ENCODE measurements at regions not wholly inside any gene's neighbourhood (a gene's known extent, or its start where the extent isn't known, plus 50 kb on each side); places are given as distances from the start of the nearest gene placed in this dataset.
"Not testable (repeated sequence)": the region's sequence is repeated elsewhere in the genome, so short reads cannot be mapped to it uniquely, and the experiment has no call there.

- no peak for DNase-seq (ENCODE audit: low spot score)
Observed at GRCh38 chr16:86932130-86932982, 354.0 kb downstream of the FOXL1 start.

GRCh38 chr16:86934581-86935375, 356.4 kb downstream of the FOXL1 start:
- no peak for DNase-seq (ENCODE audit: low spot score)

DNA sequence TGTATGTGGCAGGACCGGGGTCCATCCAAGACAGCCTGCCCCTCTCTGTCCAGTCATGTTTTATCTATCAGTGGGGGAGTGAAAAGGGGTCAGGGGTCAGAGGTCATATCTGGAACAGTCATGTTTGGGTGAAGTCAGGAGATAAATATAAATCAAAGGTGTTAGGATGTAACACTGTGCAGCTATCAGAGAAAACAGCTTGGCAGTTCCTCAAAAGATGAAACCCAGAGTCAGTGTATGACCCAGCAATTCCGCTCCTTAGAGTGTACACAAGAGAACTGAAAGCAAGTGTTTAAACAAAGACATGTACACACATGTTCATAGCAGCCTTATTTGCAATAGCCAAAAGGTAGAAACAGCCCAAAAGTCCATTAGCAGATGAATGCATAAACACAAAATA, 361.3 kb downstream of the FOXL1 start:
- DNase-seq (ENCODE audit: low spot score) = no peak

DNA sequence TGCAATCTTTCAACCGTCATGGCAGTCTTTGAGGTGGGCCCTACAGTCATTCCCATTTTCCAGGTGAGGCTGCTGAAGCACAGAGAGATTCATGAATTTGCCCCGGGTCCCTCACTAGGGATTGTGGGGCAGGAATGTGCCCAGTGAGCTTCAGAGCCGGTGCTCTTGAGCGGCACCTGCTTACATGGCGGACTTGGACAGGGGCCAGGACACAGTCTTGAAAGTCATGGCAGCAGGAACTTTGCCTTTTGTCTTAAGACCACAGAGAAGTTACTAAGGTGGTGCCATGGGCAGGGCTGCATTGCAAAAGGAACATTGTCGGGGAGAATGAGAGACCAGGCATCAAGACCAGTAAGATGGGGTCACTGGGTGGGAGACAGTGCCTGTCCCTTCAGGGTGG, 363.4 kb downstream of the FOXL1 start:
- no peak for DNase-seq (ENCODE audit: low spot score)

- DNase-seq (ENCODE audit: low spot score) = no peak
Observed at GRCh38 chr16:86942151-86943051, 364.1 kb downstream of the FOXL1 start.

- no peak for DNase-seq (ENCODE audit: low spot score)
Observed at GRCh38 chr16:86945166-86945900, 367.0 kb downstream of the FOXL1 start.

DNA sequence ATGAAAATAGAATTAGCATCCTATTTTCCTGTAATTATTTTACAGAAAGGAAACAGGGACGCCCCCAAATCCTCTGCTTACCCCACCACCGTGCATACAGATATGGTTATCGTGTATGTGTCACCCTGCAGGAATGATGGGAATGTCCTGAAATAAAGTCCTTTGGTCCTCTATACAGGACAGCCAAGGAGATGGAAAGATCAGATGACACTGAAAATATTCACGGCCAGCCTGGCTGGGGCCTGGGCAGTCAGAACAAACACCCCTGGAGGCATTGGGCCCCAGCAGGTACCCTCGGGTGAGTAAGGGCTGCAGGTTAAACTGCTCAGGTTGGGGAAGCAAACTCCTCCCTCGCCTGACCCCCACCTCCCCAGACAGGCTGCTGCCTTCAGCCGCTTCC, 368.0 kb downstream of the FOXL1 start:
- DNase-seq (ENCODE audit: low spot score) = no peak

DNA sequence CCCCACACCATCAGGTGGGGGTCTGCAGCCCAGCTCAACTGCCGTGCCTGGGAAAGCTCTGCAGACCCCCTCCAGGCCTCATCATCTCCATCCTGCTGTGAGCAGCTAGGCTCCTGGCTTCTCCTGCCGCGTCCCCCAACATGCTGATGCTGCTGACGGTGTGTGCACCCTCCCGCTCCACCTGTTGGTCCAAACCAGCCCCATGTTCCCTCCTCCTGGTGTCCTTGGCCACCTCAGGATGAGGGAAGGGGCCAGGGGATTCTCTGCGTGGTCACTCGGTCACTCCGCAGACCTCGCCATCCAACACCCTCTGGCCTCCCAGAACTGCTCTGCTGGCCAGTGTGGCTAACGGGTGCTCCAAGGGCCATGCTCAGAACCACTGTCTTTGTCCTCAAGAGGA, 368.6 kb downstream of the FOXL1 start:
- DNase-seq (ENCODE audit: low spot score) = no peak

GRCh38 chr16:86948046-86948445, 369.1 kb downstream of the C16orf95 start:
- DNase-seq (ENCODE audit: low spot score) = no peak

DNA sequence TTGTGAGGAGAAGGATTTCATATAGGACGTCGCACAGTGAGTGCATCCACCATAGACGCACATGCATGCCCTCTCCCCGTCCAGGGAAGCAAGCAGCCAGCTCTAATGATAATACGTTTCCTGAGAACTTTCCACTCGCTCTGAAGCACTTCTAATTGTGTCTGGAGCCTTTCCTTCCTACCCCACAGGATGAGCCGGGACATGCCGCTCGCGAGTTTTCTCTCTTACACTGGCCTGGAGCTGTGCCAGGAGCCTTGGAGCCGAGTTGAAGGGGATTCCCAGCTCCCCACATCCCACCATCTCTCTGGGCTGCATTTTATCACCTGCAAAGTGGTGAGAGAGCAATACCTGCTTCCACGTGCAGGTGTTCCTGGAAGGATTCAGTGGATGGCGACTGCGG, 368.1 kb downstream of the C16orf95 start:
- DNase-seq (ENCODE audit: low spot score) = no peak

DNA sequence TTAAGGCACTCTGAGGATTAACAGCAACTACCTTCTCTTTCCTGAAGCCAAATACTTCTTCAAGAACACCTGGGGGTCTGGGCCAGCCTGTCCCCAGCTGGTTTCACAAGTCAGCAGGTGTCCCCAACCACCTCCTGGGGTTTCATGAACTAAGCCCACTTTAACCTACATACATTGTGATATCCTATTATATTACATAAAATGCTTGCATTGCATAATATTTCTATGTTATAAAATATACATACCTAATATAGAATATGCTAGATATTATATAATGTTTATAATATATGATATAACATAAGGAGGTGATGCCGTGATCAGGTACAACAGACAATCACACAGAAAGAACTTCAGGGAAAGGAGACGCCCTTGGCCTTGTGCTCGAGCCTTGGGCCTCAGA, 367.6 kb downstream of the C16orf95 start:
- no peak for DNase-seq (ENCODE audit: low spot score)

GRCh38 chr16:86951041-86951822, 366.0 kb downstream of the C16orf95 start:
- no peak for DNase-seq (ENCODE audit: low spot score)

DNA sequence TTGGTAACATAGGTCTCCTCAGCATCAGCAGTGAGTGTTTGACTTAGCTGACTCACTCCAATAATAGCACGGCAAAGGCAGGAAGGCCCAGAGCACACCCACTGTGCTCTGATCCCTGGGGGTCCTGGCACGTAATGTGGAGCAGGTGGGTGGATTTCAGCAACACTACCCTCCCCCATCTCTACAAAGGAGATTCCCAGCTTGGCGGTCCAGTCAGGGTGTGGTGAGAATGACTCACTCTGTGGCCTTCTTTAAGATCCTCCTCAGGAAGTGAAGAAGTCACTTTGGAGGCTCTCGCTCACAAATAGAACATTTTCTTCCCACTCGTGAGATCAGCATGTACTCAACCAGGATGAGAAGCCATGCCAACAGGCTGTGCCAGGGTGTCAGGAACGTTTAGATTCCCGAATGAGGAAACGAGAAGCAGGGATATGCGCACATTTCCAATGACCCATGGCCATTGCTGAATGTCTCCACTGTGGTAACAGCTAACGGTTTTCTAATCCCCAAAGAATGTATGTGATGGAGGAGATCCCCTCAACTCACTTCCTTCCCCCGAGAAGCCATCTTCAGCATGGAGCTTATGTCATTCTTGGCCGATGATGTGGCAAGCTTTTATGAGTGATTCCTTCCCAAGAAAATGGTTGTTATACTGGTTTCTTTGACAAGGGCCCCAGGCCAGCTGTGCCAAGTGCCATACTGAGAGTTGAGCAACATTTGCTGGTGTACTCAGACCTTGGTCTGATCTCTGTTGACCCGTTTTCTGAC, 365.2 kb downstream of the C16orf95 start:
- no peak for DNase-seq (ENCODE audit: low spot score)

GRCh38 chr16:86952769-86953168, 364.4 kb downstream of the C16orf95 start:
- no peak for DNase-seq (ENCODE audit: low spot score)

DNA sequence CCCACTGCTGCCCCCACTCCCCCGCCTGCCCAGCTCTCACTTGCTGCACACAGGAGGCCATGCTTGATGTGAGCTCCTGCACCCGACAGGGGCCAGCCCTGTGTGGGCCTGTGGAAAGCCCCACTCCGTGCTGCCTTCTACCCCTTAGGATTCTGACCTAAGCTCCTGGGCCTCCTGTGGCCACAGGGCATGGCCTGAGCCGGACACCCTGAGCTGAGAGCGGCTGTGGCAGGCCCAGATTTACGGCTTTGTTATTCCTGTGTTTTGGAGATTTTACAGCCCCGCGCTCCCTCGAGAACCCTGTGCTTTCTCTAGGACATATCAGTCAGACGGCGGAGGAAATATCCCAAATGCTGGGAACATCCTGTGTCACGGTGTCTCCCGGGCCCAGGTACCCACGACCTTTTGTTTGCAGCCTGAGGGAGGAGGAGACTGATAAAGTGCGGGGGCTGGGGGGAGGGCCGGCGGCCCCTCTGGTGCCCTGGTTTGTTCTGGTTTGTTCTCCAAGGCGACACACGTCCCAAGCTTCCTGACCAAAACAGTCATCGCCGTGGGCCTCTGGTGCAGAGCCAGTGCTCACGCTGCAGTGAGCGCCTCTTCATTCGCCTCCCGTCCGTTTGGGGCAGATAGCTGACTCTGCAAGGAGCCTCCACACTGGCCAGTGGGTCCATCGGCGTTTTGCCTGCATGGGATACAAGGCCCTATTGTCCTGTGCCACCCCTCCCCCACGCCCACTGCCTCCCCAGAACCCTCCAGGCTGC, 363.4 kb downstream of the C16orf95 start:
- no peak for DNase-seq (ENCODE audit: low spot score)

- no peak for DNase-seq (ENCODE audit: low spot score)
Observed at GRCh38 chr16:86955136-86955855, 361.9 kb downstream of the C16orf95 start.

GRCh38 chr16:86956437-86956836, 360.8 kb downstream of the C16orf95 start:
- no peak for DNase-seq (ENCODE audit: low spot score)

GRCh38 chr16:86957662-86958198, 359.5 kb downstream of the C16orf95 start:
- not testable (repeated sequence) for DNase-seq (ENCODE audit: low spot score)

Data from Ammon's horn (tissue), 1 donor.